Kidney epithelial cell (primary cell): ENCODE measurements at regions not wholly inside any gene's neighbourhood (a gene's known extent, or its start where the extent isn't known, plus 50 kb on each side); places are given as distances from the start of the nearest gene placed in this dataset.

Experiments used
- DNase-seq: peaks from one replicate; pipeline ENCODE4 v3.0.0-alpha.2; 2010; ENCODE audit warnings: low read depth
- H3K27me3 ChIP-seq: 2 replicates; pipeline ENCODE4 v1.6.0; 2011; ENCODE audit warnings: low read length; ENCODE audit not compliant: control insufficient read depth, insufficient read depth
- H3K36me3 ChIP-seq: 2 replicates; pipeline ENCODE4 v1.5.1; 2011; ENCODE audit warnings: low read length; ENCODE audit not compliant: control insufficient read depth, insufficient read depth
- H3K4me3 ChIP-seq: 2 replicates; pipeline ENCODE4 v1.5.1; 2011; ENCODE audit warnings: low read depth, mild to moderate bottlenecking, control low read depth, low read length
- CTCF ChIP-seq: IDR thresholded peaks from 2 replicates; pipeline ENCODE4 v1.5.1; 2011; ENCODE audit warnings: mild to moderate bottlenecking, moderate library complexity, low read length, control low read depth, inconsistent platforms; ENCODE audit not compliant: insufficient read depth, poor library complexity, severe bottlenecking

GRCh38 chr16:51426276-51426675, 275.2 kb upstream of the SALL1 start:
- H3K27me3 ChIP-seq = no peaks in the 10 kb centered on the region
- DNase-seq = no peak
- H3K36me3 ChIP-seq = no peaks in the 10 kb centered on the region
- no peak overlapping the region for H3K4me3 ChIP-seq
- no peak for TF ChIP-seq CTCF

GRCh38 chr16:51420247-51420646, 269.2 kb upstream of the SALL1 start:
- no peak for DNase-seq
- no peak overlapping the region for H3K4me3 ChIP-seq
- H3K27me3 ChIP-seq = no peaks in the 10 kb centered on the region
- H3K36me3 ChIP-seq = no peaks in the 10 kb centered on the region
- TF ChIP-seq CTCF = no peak

GRCh38 chr16:51419768-51420167, 268.7 kb upstream of the SALL1 start:
- Histone ChIP-seq H3K4me3 (no peak overlapping the region), H3K36me3 (no peaks in the 10 kb centered on the region), H3K27me3 (no peaks in the 10 kb centered on the region)
- TF ChIP-seq CTCF = no peak
- DNase-seq = no peak

- TF ChIP-seq CTCF = no peak
- no peak overlapping the region for H3K4me3 ChIP-seq
- no peak for DNase-seq
- H3K27me3 ChIP-seq = no peaks in the 10 kb centered on the region
- no peaks in the 10 kb centered on the region for H3K36me3 ChIP-seq
These were observed 267.2 kb upstream of the SALL1 start for GRCh38 chr16:51418258-51418657.

- no peak for DNase-seq
- Histone ChIP-seq H3K4me3 (no peak overlapping the region), H3K27me3 (no peaks in the 10 kb centered on the region), H3K36me3 (no peaks in the 10 kb centered on the region)
- TF ChIP-seq CTCF = no peak
These were observed 265.9 kb upstream of the SALL1 start for GRCh38 chr16:51416926-51417325.

GRCh38 chr16:51410125-51410524, 259.1 kb upstream of the SALL1 start:
- Histone ChIP-seq H3K27me3 (no peaks in the 10 kb centered on the region), H3K36me3 (no peaks in the 10 kb centered on the region), H3K4me3 (no peak overlapping the region)
- no peak for DNase-seq
- no peak for TF ChIP-seq CTCF
